ENCODE measurements at regions not wholly inside any gene's neighbourhood (a gene's known extent, or its start where the extent isn't known, plus 50 kb on each side); places are given as distances from the start of the nearest gene placed in this dataset.
"Not testable (repeated sequence)": the region's sequence is repeated elsewhere in the genome, so short reads cannot be mapped to it uniquely, and the experiment has no call there.

- not testable (repeated sequence) for H3K27ac ChIP-seq (replicated peaks); H3K4me3 ChIP-seq (replicated peaks; ENCODE audit: insufficient read depth, low read length); H3K27me3 ChIP-seq (ENCODE audit: insufficient read depth, poor library complexity, severe bottlenecking); DNase-seq (ENCODE audit: low read depth in 1 of 2, low spot score in 1 of 2)
These were observed 4363.9 kb upstream of the TPTE start for GRCh38 chr21:6157515-6157914.

GRCh38 chr21:6158171-6158570 lies 4363.2 kb upstream of the TPTE start:
- not testable (repeated sequence) for DNase-seq (ENCODE audit: low read depth in 1 of 2, low spot score in 1 of 2); H3K27ac ChIP-seq (replicated peaks); H3K4me3 ChIP-seq (replicated peaks; ENCODE audit: insufficient read depth, low read length); H3K27me3 ChIP-seq (ENCODE audit: insufficient read depth, poor library complexity, severe bottlenecking)
